OCI-LY1 (cell line): ENCODE measurements at regions not wholly inside any gene's neighbourhood (a gene's known extent, or its start where the extent isn't known, plus 50 kb on each side); places are given as distances from the start of the nearest gene placed in this dataset.

Experiments
- EZH2 ChIP-seq: fragments of 200-600 bp; sonication (generic), shearing (Covaris generic); IDR thresholded peaks from 2 replicates; pipeline ENCODE4 v1.8.0; 2017; ENCODE audit warnings: borderline replicate concordance, mixed run types, mild to moderate bottlenecking, antibody characterized with exemption, low read length, moderate library complexity, mixed read lengths
- TF ChIP-seq, protein P1 (sequence below): fragments of 200-600 bp; sonication (generic), shearing (Covaris generic); IDR thresholded peaks from 2 replicates; pipeline ENCODE4 v1.5.1; 2017; ENCODE audit warnings: mild to moderate bottlenecking, antibody characterized with exemption, low read length, moderate library complexity, mixed read lengths

DNA sequence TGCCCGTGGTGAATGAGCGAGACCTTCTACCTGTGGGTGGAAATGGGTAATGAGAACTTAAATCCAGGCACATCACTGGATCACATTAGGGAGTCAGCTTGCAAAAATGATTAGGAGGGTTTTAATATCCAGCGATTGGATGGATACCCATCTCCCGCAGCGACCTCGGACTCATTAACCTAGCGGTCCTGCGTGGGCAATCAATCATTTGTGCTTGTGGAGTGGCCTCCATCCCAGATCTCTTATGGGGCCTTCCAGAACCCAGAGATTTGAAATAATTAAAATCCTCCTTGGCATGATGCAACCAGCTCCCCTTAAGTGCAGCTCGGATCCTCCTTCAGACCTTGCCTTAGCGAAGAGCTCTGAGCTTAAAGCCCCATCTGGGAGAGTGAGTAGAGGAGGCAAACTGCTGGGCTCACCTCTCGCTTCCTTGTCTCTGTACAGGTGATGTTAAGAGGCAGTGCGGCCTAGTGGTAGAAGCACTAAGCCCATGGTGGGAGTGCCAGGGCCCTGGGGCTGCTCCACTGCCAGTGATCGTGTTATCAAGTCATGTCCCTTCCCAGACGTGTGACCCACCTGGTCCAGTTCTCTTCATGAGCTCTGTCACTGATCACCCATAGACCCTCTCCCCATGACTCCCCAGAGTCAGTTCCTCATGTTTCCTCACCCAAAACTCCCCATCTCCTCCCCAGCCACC lies 285.2 kb upstream of the TLE3 start:
- TF ChIP-seq, protein P1, sequence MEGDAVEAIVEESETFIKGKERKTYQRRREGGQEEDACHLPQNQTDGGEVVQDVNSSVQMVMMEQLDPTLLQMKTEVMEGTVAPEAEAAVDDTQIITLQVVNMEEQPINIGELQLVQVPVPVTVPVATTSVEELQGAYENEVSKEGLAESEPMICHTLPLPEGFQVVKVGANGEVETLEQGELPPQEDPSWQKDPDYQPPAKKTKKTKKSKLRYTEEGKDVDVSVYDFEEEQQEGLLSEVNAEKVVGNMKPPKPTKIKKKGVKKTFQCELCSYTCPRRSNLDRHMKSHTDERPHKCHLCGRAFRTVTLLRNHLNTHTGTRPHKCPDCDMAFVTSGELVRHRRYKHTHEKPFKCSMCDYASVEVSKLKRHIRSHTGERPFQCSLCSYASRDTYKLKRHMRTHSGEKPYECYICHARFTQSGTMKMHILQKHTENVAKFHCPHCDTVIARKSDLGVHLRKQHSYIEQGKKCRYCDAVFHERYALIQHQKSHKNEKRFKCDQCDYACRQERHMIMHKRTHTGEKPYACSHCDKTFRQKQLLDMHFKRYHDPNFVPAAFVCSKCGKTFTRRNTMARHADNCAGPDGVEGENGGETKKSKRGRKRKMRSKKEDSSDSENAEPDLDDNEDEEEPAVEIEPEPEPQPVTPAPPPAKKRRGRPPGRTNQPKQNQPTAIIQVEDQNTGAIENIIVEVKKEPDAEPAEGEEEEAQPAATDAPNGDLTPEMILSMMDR = no peak
- TF ChIP-seq EZH2 = no peak
